DMS79 treated with DMSO at 0.1 percent for 48 hours (cell line): ENCODE measurements at regions not wholly inside any gene's neighbourhood (a gene's known extent, or its start where the extent isn't known, plus 50 kb on each side); places are given as distances from the start of the nearest gene placed in this dataset.
"Not testable (repeated sequence)": the region's sequence is repeated elsewhere in the genome, so short reads cannot be mapped to it uniquely, and the experiment has no call there.

Experiments used
- DNase-seq: peaks from one replicate; lab custom pipeline; 2025; lab: John Stamatoyannopoulos, UW

- DNase-seq: no peak
Measured at GRCh38 chr1:199044191-199044590, 405.4 kb downstream of the PTPRC start.

DNA sequence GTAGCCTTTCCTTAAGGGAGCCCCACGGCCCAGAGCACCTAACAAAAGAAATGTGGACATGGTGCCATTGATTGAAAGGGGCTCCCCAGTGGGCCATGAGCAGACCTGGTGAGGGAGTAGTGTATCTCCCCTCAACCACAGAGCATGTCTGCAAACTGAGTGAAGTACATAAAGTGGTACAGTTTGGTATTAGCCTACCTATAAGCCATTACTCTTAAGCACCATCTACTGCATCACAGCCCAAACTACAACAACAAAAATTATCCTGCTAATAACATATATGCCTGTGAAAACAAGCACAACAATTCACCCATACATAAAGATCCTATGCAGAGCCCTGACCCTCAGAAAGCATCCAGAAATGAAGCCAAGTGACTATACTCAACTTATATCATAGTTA lies 407.8 kb downstream of the PTPRC start:
- no peak for DNase-seq

- DNase-seq: no peak
Measured at GRCh38 chr1:199054694-199055093, 415.9 kb downstream of the PTPRC start.

DNA sequence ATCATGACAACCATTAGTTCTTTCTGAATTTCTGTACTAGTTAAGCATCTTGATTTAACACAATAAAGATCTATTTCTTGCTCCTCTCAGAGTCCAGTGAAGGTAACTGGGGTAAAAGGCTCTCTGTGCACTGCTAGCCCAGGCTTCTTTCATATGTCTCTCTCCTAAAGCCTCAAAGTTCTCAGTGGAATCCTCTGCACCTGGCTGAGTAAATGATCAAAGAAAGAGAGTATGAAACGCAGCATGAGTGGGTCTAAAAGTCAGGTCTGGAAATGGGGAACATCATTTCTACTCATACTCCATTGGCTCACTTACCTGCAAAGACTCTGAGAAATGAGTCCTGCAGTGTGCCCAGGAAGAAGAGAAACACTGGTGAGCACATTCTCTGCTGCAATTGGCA lies 418.5 kb downstream of the PTPRC start:
- DNase-seq: no peak

DNA sequence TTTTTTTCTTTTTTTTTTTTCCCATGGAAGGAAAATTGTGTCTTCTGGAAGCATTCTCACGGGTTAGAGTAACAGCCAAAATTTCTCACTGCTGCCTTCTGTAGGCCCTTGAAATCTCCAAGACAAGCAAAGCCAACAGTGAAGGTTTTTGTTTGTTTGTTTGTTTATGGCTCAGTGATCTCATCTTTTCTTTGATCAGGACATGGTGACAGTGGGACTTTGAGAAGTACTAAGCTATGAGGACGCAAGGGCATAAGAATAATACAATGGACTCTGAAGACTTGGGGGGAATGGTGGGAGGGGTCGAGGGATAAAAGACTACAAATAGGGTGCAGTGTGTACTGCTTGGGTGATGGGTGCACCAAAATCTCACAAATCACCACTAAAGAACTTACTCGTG lies 419.4 kb downstream of the PTPRC start:
- DNase-seq: no peak

GRCh38 chr1:199064971-199065370 lies 426.1 kb downstream of the PTPRC start:
- DNase-seq: no peak

- no peak for DNase-seq
Measured at GRCh38 chr1:199067483-199067882, 428.6 kb downstream of the PTPRC start.

DNA sequence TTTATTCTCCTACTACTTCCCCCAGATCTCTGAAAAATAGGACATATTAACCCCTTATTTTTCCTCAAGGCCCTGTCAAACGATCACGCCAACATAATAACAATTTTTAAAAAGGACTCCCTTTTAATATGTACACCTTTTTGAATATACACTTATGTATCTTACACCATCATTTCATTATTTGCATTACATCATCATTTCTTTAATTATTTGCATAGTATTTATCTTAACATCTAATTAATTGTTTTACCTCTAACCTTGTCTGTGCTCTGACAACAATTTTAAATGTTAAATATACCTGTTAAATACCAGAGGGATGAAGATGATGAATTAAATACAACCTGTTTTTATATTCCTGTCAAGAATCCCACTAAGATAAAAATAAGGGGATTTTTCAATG lies 432.2 kb downstream of the PTPRC start:
- DNase-seq: no peak

DNA sequence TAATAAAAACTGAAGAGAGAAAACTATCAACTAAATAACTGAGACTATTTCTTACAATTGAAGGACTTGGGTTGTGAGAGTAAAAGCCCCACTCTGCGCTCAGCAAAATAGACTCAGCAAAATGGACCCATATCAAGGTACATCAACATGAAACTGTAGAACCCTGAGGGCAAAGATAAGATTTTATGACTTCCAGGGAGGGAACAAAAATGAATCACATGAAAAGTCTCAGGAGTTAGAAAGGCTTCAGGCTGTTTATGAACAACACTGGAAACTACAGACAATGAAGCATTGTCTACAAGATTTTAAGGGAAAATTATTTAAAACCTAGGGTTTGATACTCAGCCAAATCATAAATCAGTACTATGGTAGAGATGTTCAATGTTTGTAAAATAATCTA lies 434.3 kb downstream of the PTPRC start:
- no peak for DNase-seq

DNA sequence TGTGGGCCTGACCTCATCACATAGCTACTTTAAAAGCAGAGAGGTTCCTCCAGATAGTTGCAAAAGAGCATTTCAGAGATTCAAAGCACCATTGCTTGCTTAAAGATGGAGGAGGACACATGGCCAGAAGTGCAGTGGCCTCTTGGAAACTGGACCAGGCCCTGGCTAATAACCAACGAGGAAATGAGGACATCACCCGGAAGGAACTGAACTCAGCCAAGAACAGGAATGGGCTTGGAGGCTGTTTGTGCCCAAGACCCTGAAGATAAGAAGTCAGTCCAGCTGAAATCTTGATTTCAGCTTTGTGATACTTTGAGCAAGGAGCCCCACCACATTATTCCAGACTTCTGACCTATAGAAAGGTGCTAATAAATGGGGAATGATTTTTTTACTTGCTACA lies 437.0 kb downstream of the PTPRC start:
- DNase-seq: no peak

GRCh38 chr1:199079994-199080393 lies 441.2 kb downstream of the PTPRC start:
- DNase-seq: no peak

DNA sequence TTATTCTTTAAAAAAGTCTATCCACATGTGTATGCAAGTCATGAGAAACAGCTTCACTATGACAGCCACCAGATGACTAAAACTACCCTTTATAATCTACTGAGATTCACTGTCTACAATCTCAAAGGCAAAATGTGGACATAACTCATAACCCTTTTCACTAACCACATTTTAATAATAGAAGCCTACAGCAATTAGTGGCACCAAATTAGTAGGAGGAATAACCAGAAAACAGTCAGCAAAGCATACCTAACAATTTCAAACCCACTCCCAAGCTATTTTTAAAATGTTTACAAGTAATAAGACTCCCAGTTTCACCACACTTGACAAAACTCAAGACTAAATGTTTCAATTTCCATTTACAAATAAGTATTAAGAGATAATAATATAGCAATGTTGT lies 442.9 kb downstream of the PTPRC start:
- no peak for DNase-seq

- DNase-seq: no peak
Measured at GRCh38 chr1:199082778-199083389, 444.0 kb downstream of the PTPRC start.

GRCh38 chr1:199083680-199084079 lies 444.8 kb downstream of the PTPRC start:
- DNase-seq: no peak

DNA sequence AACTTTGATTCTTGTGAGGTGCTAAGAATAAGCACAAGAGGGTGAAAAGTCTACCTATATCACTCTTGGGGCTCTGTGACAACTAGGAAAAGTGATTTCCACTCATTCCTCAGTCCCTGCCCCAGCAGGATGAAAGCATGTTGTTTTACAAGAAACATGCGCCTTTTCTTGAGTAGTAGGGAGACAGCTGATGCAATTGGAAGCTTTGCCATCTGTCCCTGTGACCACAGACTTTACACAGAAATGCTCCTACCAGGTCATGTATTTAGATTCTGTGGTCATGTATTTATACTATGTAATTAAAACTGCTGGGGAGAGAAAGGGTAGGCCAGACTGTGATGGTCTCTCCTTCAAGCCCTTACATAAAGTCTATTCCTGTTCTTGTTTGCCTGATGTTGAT lies 445.5 kb downstream of the PTPRC start:
- no peak for DNase-seq

GRCh38 chr1:199085903-199086302 lies 447.1 kb downstream of the PTPRC start:
- DNase-seq: no peak

GRCh38 chr1:199087144-199087543 lies 448.3 kb downstream of the PTPRC start:
- DNase-seq: no peak

DNA sequence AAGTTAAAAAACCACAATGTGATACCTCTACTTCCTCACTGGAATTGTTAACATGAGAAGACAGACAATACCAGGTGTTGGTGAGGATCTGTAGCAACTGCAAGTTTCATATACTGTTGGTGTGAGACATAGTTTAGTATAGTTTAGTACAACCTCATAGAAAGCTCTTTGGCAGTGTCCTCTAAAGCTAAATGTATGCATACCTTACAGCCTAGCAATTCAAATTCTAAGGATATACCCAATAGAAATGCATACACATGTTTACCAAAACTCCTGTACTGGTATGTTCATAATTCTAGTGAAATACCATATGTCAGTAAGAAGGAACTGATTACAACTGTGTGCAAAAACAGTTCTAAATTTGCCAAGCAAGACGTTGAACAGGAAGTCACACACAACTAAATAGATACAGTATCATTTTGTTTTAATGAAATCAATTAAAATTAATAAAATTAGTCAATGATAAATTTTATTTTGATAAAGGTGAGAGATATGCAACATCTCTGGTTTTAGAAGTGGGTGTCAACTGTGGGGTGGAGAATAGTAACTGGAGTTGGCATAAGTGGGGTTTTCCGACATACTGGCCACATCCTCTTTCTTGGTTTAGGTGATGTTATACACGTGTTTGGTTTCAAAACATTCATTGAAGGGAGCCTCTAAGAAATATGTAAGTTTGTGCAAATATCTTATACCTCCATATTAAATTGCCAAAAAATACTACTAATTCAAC lies 450.7 kb downstream of the PTPRC start:
- DNase-seq: no peak

DNA sequence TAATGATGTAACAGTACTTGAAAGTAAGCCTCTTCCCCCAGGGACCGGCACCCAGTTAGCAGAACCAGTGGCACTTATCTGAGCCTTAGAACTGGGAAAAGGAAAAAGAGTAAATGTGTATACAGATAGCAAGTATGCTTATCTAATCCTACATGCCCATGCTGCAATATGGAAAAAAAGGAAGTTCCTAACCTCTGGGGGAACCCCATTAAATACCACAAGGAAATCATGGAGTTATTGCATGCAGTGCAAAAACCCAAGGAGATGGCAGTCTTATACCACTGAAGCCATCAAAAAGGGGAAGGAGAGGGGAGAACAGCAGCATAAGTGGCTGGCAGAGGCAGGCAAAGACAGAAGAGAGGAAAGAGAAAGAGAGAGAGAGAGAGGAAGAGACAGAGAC lies 456.8 kb downstream of the PTPRC start:
- not testable (repeated sequence) for DNase-seq

DNA sequence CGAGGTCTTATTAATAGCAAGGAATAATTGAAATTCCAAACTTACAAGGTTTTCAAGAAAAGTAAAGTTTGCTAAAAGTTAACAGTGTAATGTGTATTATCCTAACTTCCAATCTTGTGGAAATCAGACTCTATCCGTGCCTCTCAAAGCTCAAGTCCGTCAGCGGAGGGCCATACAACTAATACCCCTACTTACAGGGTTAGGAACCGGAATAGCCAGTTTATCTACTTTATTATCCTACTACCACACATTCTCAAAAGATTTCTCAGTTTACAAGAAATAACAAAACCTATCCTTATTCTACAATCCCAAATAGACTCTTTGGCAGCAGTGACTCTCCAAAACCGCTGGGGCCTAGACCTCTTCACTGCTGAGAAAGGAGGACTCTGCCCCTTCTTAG lies 457.8 kb downstream of the PTPRC start:
- no peak for DNase-seq

DNA sequence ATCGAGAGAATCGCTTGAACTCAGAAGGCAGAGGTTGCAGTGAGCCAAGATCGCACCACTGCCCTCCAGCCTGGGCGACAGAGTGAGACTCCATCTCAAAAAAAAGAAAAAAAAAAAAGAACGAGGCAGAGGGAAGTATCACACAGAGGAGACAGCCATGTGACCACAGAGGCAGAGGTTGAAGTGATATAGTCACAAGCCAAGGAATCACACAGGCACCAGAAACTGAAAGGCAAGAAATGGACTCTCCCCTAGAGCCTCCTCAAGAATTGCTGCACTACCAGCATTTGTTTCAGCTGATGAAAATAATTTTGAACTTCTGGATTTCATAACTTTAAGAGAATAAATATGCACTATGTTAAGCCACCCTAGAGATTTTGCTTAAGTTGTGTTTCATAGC lies 459.6 kb downstream of the PTPRC start:
- DNase-seq: no peak

DNA sequence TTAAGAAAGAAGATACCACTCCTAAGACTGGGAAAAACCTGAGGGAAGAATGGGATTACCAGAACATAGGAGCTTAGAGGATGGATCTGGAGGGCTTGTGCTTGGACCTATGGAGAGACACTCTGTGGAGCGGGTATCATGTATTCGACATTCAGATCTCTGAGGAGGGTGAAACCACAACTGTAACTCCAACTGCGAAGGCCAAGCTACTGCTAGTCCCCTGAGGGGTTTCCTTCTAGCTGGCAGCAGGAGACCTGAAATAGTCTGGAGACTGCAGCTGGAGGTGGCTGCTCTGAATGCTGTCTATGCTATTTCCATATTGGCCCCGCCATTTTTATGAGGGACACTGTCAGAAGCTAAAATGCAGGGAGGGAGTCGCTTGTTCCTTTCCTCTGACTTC lies 462.3 kb downstream of the PTPRC start:
- DNase-seq: no peak

- DNase-seq: no peak
Measured at GRCh38 chr1:199101635-199102034, 462.8 kb downstream of the PTPRC start.

DNA sequence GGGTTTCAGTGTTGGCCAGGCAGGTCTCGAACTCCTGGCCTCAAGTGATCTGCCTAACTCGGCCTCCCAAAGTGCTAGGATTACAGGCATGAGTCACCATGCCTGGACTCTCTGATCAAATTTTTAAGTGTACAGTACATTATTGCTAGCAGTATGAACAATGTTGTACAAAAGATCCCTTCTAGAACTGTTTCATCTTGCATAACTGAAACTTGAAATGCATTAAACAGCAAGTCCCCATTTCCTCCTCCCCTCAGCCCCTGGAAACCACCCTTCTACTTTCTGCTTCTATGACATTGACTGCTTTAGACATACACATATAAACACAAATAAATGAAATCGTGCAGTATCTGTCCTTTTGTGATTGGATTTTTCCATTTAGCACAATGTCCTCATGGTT lies 463.4 kb downstream of the PTPRC start:
- no peak for DNase-seq
